HuH-7.5 (cell line): ENCODE measurements at regions not wholly inside any gene's neighbourhood (a gene's known extent, or its start where the extent isn't known, plus 50 kb on each side); places are given as distances from the start of the nearest gene placed in this dataset.

Experiments
- DNase-seq: peaks from one replicate; pipeline ENCODE4 v3.0.0; 2011; ENCODE audit warnings: low spot score

- DNase-seq, result no peak
These were observed 364.0 kb upstream of the FAT3 start for GRCh38 chr11:91860661-91861060.

GRCh38 chr11:91859666-91860065, 365.0 kb upstream of the FAT3 start:
- no peak for DNase-seq

- no peak for DNase-seq
These were observed 367.4 kb upstream of the FAT3 start for GRCh38 chr11:91857179-91857578.

- no peak for DNase-seq
These were observed 369.8 kb upstream of the FAT3 start for GRCh38 chr11:91854780-91855179.

- DNase-seq, result no peak
These were observed 370.4 kb upstream of the FAT3 start for GRCh38 chr11:91854171-91854570.

- no peak for DNase-seq
These were observed 372.7 kb upstream of the FAT3 start for GRCh38 chr11:91851908-91852307.

GRCh38 chr11:91850533-91851275, 373.9 kb upstream of the FAT3 start:
- DNase-seq, result no peak

- DNase-seq, result no peak
These were observed 374.6 kb upstream of the FAT3 start for GRCh38 chr11:91850021-91850420.

GRCh38 chr11:91846649-91847048, 378.0 kb upstream of the FAT3 start:
- DNase-seq, result no peak

- no peak for DNase-seq
These were observed 378.6 kb upstream of the FAT3 start for GRCh38 chr11:91846002-91846401.

GRCh38 chr11:91840640-91841240, 383.9 kb upstream of the FAT3 start:
- DNase-seq, result no peak

GRCh38 chr11:91837411-91838330, 386.9 kb upstream of the FAT3 start:
- no peak for DNase-seq

- DNase-seq, result no peak
These were observed 389.5 kb upstream of the FAT3 start for GRCh38 chr11:91835051-91835560.

GRCh38 chr11:91828901-91829300, 395.7 kb upstream of the FAT3 start:
- no peak for DNase-seq

- no peak for DNase-seq
These were observed 398.8 kb upstream of the FAT3 start for GRCh38 chr11:91825777-91826176.

- no peak for DNase-seq
These were observed 401.3 kb upstream of the FAT3 start for GRCh38 chr11:91823252-91823830.

- no peak for DNase-seq
These were observed 401.8 kb upstream of the FAT3 start for GRCh38 chr11:91822805-91823204.

- no peak for DNase-seq
These were observed 403.9 kb upstream of the FAT3 start for GRCh38 chr11:91820709-91821108.

- no peak for DNase-seq
These were observed 404.8 kb upstream of the FAT3 start for GRCh38 chr11:91819777-91820176.

- no peak for DNase-seq
These were observed 405.4 kb upstream of the FAT3 start for GRCh38 chr11:91819195-91819594.

- no peak for DNase-seq
These were observed 406.6 kb upstream of the FAT3 start for GRCh38 chr11:91817996-91818395.

- DNase-seq, result no peak
These were observed 411.4 kb upstream of the FAT3 start for GRCh38 chr11:91813263-91813662.
